ENCODE measurements at regions not wholly inside any gene's neighbourhood (a gene's known extent, or its start where the extent isn't known, plus 50 kb on each side); places are given as distances from the start of the nearest gene placed in this dataset.

GRCh38 chr4:181679754-181680153, 563.4 kb upstream of the TENM3 start:
- TF ChIP-seq ZNF274 (IDR thresholded peaks at IDR 0.05; ENCODE audit: low read depth, low read length) (no peak), YY1 (IDR thresholded peaks at IDR 0.05; ENCODE audit: insufficient read depth, insufficient read length) (no peak)

All from NT2/D1 (cell line).